Peyer's patch (tissue), 4 donors: ENCODE measurements at regions not wholly inside any gene's neighbourhood (a gene's known extent, or its start where the extent isn't known, plus 50 kb on each side); places are given as distances from the start of the nearest gene placed in this dataset.

ENCODE experiments used
- POLR2A ChIP-seq, 2 donors: fragments of 450-650 bp; IDR thresholded peaks; one replicate each; pipeline ENCODE4 v1.5.1; 2017; ENCODE audit warnings: antibody characterized with exemption in 2 of 2, mild to moderate bottlenecking in 2 of 2, moderate library complexity in 2 of 2
- TF ChIP-seq, protein P1 (sequence below), 6 experiments: fragments of 450-650 bp in 4 of 6; fragments of 200-600 bp in 2 of 6; sonication (generic) in 1 of 6; IDR thresholded peaks; one replicate each; pipeline ENCODE4 v1.5.1; 2017 to 2019; ENCODE audit warnings: antibody characterized with exemption in 6 of 6, mild to moderate bottlenecking in 3 of 6, moderate library complexity in 1 of 6

DNA sequence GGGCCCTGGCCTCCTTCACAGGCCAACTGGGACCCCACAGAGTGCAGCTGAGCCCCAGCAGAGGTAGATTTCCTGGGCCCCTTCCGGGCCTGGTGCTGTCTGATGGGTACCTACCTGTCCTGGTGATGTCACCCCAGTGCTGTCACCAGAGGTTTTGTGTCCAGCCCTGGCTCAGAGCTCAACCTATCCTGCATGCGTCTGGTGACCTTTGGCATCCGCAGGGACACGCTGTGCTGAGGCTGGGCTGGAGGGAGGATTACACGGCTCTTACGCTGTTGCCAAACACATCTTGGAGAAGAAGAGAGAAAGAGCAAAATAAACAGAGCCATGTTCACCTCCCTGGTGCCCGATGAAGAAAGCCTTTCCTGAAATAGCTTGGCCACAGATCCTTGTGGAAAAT is 70.6 kb upstream of the MED9 start:
- TF ChIP-seq, protein P1, sequence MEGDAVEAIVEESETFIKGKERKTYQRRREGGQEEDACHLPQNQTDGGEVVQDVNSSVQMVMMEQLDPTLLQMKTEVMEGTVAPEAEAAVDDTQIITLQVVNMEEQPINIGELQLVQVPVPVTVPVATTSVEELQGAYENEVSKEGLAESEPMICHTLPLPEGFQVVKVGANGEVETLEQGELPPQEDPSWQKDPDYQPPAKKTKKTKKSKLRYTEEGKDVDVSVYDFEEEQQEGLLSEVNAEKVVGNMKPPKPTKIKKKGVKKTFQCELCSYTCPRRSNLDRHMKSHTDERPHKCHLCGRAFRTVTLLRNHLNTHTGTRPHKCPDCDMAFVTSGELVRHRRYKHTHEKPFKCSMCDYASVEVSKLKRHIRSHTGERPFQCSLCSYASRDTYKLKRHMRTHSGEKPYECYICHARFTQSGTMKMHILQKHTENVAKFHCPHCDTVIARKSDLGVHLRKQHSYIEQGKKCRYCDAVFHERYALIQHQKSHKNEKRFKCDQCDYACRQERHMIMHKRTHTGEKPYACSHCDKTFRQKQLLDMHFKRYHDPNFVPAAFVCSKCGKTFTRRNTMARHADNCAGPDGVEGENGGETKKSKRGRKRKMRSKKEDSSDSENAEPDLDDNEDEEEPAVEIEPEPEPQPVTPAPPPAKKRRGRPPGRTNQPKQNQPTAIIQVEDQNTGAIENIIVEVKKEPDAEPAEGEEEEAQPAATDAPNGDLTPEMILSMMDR (IDR thresholded peaks at IDR 0.05), result no peak
- no peak for TF ChIP-seq POLR2A (IDR thresholded peaks at IDR 0.05)
